Liver (tissue), 3 donors: ENCODE measurements at regions not wholly inside any gene's neighbourhood (a gene's known extent, or its start where the extent isn't known, plus 50 kb on each side); places are given as distances from the start of the nearest gene placed in this dataset.

Source experiments
- FOXA1 ChIP-seq: IDR thresholded peaks from 2 replicates; pipeline ENCODE4 v1.6.1; 2016; ENCODE audit warnings: antibody characterized with exemption
- HNF4A ChIP-seq, 2 donors: conservative IDR thresholded peaks; 2 replicates each; pipeline ENCODE4 v1.6.1; 2016; ENCODE audit warnings: antibody characterized with exemption in 2 of 2, mild to moderate bottlenecking in 2 of 2
- HNF4G ChIP-seq: IDR thresholded peaks from 2 replicates; pipeline ENCODE4 v1.6.1; 2016; ENCODE audit warnings: antibody characterized with exemption
- NR2F2 ChIP-seq: IDR thresholded peaks from 2 replicates; pipeline ENCODE4 v1.6.1; 2016; ENCODE audit warnings: antibody characterized with exemption
- RAD21 ChIP-seq, 2 donors: IDR thresholded peaks; 2 replicates each; pipeline ENCODE4 v1.6.1; 2016; ENCODE audit warnings: antibody characterized with exemption in 2 of 2, mild to moderate bottlenecking in 2 of 2
- RXRA ChIP-seq, 2 donors: IDR thresholded peaks; 2 replicates each; pipeline ENCODE4 v1.6.1; 2017 to 2018; ENCODE audit warnings: antibody characterized with exemption in 2 of 2, mild to moderate bottlenecking in 1 of 2
- SP1 ChIP-seq: IDR thresholded peaks from 2 replicates; pipeline ENCODE4 v1.6.1; 2018; ENCODE audit warnings: antibody characterized with exemption, mild to moderate bottlenecking
- YY1 ChIP-seq: IDR thresholded peaks from 2 replicates; pipeline ENCODE4 v1.6.1; 2016; ENCODE audit warnings: antibody characterized with exemption, mild to moderate bottlenecking
- TF ChIP-seq, protein P1 (sequence below): fragments of 150-350 bp; IDR thresholded peaks from 2 replicates; pipeline ENCODE4 v1.5.1; 2017; ENCODE audit warnings: improper control_type of control experiment, low read depth, low read length; ENCODE audit not compliant: missing input control
- TF ChIP-seq, protein P2 (sequence below): IDR thresholded peaks from 2 replicates; pipeline ENCODE4 v1.6.1; 2016; ENCODE audit warnings: antibody characterized with exemption
- TF ChIP-seq, protein P3 (sequence below): IDR thresholded peaks from 2 replicates; pipeline ENCODE4 v1.6.1; 2016; ENCODE audit warnings: antibody characterized with exemption
- TF ChIP-seq, protein P4 (sequence below): IDR thresholded peaks from 2 replicates; pipeline ENCODE4 v1.6.1; 2016; ENCODE audit warnings: antibody characterized with exemption
- donor health status: healthy.
- donor health status: healthy.

DNA sequence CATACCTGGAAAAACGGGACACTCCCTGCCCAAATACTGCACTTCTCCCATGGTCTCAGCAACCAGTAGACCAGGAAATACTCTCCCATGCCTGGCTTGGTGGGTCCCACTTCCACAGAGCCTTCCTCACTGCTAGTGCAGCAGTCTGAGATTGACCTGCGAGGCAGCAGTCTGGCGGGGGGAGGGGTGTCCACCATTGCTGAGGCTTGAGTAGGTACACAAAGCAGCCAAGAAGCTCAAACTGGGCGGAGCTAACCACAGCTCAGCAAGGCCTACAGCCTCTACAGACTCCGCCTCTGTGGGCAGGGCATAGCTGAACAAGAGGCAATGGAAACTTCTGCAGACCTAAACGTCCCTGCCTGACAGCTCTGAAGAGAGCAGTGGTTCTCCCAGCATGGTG, 191.5 kb upstream of the FTMT start:
- TF ChIP-seq, protein P1, sequence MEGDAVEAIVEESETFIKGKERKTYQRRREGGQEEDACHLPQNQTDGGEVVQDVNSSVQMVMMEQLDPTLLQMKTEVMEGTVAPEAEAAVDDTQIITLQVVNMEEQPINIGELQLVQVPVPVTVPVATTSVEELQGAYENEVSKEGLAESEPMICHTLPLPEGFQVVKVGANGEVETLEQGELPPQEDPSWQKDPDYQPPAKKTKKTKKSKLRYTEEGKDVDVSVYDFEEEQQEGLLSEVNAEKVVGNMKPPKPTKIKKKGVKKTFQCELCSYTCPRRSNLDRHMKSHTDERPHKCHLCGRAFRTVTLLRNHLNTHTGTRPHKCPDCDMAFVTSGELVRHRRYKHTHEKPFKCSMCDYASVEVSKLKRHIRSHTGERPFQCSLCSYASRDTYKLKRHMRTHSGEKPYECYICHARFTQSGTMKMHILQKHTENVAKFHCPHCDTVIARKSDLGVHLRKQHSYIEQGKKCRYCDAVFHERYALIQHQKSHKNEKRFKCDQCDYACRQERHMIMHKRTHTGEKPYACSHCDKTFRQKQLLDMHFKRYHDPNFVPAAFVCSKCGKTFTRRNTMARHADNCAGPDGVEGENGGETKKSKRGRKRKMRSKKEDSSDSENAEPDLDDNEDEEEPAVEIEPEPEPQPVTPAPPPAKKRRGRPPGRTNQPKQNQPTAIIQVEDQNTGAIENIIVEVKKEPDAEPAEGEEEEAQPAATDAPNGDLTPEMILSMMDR: no peak
- TF ChIP-seq RAD21 (IDR thresholded peaks at IDR 0.05): no peak
- TF ChIP-seq, protein P2, sequence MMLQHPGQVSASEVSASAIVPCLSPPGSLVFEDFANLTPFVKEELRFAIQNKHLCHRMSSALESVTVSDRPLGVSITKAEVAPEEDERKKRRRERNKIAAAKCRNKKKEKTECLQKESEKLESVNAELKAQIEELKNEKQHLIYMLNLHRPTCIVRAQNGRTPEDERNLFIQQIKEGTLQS: no peak
- no peak for TF ChIP-seq NR2F2
- TF ChIP-seq, protein P3, sequence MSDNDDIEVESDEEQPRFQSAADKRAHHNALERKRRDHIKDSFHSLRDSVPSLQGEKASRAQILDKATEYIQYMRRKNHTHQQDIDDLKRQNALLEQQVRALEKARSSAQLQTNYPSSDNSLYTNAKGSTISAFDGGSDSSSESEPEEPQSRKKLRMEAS: no peak
- TF ChIP-seq FOXA1: no peak
- no peak for TF ChIP-seq HNF4A (conservative IDR thresholded peaks at IDR 0.05)
- no peak for TF ChIP-seq RXRA (IDR thresholded peaks at IDR 0.05)
- TF ChIP-seq, protein P4, sequence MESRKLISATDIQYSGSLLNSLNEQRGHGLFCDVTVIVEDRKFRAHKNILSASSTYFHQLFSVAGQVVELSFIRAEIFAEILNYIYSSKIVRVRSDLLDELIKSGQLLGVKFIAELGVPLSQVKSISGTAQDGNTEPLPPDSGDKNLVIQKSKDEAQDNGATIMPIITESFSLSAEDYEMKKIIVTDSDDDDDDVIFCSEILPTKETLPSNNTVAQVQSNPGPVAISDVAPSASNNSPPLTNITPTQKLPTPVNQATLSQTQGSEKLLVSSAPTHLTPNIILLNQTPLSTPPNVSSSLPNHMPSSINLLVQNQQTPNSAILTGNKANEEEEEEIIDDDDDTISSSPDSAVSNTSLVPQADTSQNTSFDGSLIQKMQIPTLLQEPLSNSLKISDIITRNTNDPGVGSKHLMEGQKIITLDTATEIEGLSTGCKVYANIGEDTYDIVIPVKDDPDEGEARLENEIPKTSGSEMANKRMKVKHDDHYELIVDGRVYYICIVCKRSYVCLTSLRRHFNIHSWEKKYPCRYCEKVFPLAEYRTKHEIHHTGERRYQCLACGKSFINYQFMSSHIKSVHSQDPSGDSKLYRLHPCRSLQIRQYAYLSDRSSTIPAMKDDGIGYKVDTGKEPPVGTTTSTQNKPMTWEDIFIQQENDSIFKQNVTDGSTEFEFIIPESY: no peak
- TF ChIP-seq SP1: no peak
- no peak for TF ChIP-seq YY1
- TF ChIP-seq HNF4G: no peak
